Osteocyte (in vitro differentiated cells): ENCODE measurements at regions not wholly inside any gene's neighbourhood (a gene's known extent, or its start where the extent isn't known, plus 50 kb on each side); places are given as distances from the start of the nearest gene placed in this dataset.
"Not testable (repeated sequence)": the region's sequence is repeated elsewhere in the genome, so short reads cannot be mapped to it uniquely, and the experiment has no call there.

Experiments used
- DNase-seq: peaks from one replicate; pipeline ENCODE4 v3.0.0; 2021; ENCODE audit warnings: mixed read lengths; ENCODE audit not compliant: unreplicated experiment; ENCODE audit errors: extremely low spot score
- H3K27ac Mint-ChIP-seq: one replicate; pipeline ENCODE4 v1.8.0; 2021; ENCODE audit warnings: mild to moderate bottlenecking, mixed read lengths; ENCODE audit not compliant: unreplicated experiment
- H3K27me3 Mint-ChIP-seq: one replicate; pipeline ENCODE4 v1.8.0; 2021; ENCODE audit warnings: mixed read lengths; ENCODE audit not compliant: unreplicated experiment
- H3K36me3 Mint-ChIP-seq: one replicate; pipeline ENCODE4 v1.8.0; 2021; ENCODE audit warnings: mixed read lengths; ENCODE audit not compliant: unreplicated experiment
- H3K4me1 Mint-ChIP-seq: one replicate; pipeline ENCODE4 v1.8.0; 2021; ENCODE audit warnings: mixed read lengths; ENCODE audit not compliant: unreplicated experiment
- H3K4me3 Mint-ChIP-seq: one replicate; pipeline ENCODE4 v1.8.0; 2021; ENCODE audit warnings: mild to moderate bottlenecking, moderate library complexity, mixed read lengths; ENCODE audit not compliant: unreplicated experiment
- H3K9me3 Mint-ChIP-seq: one replicate; pipeline ENCODE4 v1.8.0; 2021; ENCODE audit warnings: mixed read lengths; ENCODE audit not compliant: unreplicated experiment
- TF ChIP-seq, protein P1 (sequence below): fragments of 200-600 bp; sonication (generic); IDR thresholded peaks from 2 replicates; pipeline ENCODE4 v1.5.0; 2021; ENCODE audit warnings: antibody characterized with exemption, mild to moderate bottlenecking, moderate library complexity

DNA sequence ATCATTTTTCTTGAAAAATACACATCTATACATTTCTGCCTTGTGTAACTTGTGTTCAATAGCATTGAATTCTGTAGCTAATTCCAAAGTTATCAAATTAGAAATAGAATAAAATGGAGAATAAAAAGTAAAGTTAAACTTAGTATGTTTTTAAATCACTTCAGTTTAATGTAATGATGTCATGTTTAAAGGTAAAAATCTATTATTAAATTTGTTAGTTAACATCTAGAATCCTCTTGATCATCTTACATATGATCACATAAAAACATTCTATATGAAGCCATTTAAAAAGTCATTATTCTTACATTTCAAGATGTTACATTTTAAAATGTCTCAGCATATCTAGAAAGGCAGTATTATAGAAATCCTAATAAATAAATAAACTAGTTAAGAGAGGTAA is 1163.2 kb downstream of the PLA2G4A start:
- H3K27me3 Mint-ChIP-seq, result no peaks in the 10 kb centered on the region
- DNase-seq, result no peak
- no peak overlapping the region for H3K4me3 Mint-ChIP-seq
- no peaks in the 10 kb centered on the region for H3K36me3 Mint-ChIP-seq
- TF ChIP-seq, protein P1, sequence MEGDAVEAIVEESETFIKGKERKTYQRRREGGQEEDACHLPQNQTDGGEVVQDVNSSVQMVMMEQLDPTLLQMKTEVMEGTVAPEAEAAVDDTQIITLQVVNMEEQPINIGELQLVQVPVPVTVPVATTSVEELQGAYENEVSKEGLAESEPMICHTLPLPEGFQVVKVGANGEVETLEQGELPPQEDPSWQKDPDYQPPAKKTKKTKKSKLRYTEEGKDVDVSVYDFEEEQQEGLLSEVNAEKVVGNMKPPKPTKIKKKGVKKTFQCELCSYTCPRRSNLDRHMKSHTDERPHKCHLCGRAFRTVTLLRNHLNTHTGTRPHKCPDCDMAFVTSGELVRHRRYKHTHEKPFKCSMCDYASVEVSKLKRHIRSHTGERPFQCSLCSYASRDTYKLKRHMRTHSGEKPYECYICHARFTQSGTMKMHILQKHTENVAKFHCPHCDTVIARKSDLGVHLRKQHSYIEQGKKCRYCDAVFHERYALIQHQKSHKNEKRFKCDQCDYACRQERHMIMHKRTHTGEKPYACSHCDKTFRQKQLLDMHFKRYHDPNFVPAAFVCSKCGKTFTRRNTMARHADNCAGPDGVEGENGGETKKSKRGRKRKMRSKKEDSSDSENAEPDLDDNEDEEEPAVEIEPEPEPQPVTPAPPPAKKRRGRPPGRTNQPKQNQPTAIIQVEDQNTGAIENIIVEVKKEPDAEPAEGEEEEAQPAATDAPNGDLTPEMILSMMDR, result no peak
- H3K27ac Mint-ChIP-seq, result no peak overlapping the region
- H3K9me3 Mint-ChIP-seq, result no peaks in the 10 kb centered on the region
- H3K4me1 Mint-ChIP-seq, result no peaks in the 10 kb centered on the region

DNA sequence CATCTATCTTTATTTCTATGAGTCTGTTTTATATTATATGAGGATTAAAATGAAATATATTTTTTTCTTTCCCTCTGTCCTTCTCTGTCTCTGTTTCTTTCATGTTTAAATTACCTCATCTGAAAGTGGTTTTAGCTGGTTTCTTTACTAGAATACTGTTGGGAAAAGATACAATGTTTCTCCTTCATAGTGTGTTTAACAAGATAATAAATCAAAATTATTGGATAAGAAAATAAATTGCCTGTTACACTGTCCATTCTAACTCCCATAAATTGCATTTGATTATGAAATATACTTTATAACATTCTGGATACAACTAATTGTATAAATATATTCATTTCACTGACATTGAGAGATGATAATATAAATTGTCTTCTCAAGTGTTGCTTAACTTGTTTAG is 1168.0 kb downstream of the PLA2G4A start:
- H3K4me1 Mint-ChIP-seq, result no peaks in the 10 kb centered on the region
- no peaks in the 10 kb centered on the region for H3K27me3 Mint-ChIP-seq
- TF ChIP-seq, protein P1, result no peak
- no peak overlapping the region for H3K27ac Mint-ChIP-seq
- no peaks in the 10 kb centered on the region for H3K36me3 Mint-ChIP-seq
- H3K9me3 Mint-ChIP-seq, result no peaks in the 10 kb centered on the region
- no peak overlapping the region for H3K4me3 Mint-ChIP-seq
- DNase-seq, result no peak

GRCh38 chr1:187999973-188000372 is 1171.2 kb downstream of the PLA2G4A start:
- Mint-ChIP-seq H3K27me3 (no peaks in the 10 kb centered on the region), H3K9me3 (peaks cover 8% of the 10 kb centered on the region), H3K4me3 (no peak overlapping the region), H3K4me1 (no peaks in the 10 kb centered on the region), H3K27ac (no peak overlapping the region), H3K36me3 (no peaks in the 10 kb centered on the region)
- TF ChIP-seq, protein P1, result peak; percentile 39
- DNase-seq, result no peak

DNA sequence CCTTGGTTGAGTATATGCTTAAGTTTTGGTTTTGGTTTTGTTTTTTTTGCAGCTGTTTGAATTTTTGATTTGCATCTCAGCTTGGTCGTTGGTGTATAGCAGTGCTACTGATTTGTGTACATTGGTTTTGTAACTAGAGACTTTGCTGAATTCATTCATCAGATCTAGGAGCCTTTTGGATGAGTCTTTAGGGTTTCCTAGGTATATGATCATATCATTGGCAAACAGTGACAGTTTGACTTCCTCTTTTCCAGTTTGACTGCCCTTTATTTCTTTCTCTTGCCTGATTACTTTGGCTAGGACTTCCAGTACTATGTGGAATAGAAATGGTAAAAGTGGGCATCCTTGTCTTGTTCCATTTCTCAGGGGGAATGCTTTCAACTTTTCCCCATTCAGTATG is 1174.9 kb downstream of the PLA2G4A start:
- H3K27me3 Mint-ChIP-seq, DNase-seq, H3K4me3 Mint-ChIP-seq, H3K36me3 Mint-ChIP-seq, H3K9me3 Mint-ChIP-seq, H3K4me1 Mint-ChIP-seq, H3K27ac Mint-ChIP-seq: not testable (repeated sequence)

DNA sequence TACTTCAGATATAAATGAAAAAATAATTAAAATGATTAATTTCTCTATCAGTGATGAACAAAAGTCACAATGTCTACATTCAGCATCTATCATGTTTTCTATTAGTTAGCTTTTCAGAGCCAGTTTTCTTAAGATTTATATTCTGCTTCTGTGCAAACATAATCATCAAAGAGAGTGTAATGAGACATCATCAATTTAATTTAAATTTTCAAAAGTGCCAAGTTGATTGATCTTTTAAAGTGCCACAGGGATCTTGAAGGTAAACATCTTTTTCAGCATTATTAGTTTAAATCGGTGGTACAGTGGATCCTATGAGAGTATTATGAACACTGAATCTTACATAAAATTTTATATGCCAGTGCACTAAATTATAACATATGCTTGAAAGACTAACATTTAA is 1176.1 kb downstream of the PLA2G4A start:
- TF ChIP-seq, protein P1, result no peak
- Mint-ChIP-seq H3K4me1 (no peaks in the 10 kb centered on the region), H3K9me3 (peaks cover 8% of the 10 kb centered on the region), H3K27ac (no peak overlapping the region), H3K36me3 (no peaks in the 10 kb centered on the region), H3K27me3 (no peaks in the 10 kb centered on the region), H3K4me3 (no peak overlapping the region)
- DNase-seq, result no peak

- Mint-ChIP-seq H3K4me1 (no peaks in the 10 kb centered on the region), H3K4me3 (no peak overlapping the region), H3K9me3 (peaks cover 8% of the 10 kb centered on the region), H3K27me3 (no peaks in the 10 kb centered on the region), H3K36me3 (no peaks in the 10 kb centered on the region), H3K27ac (no peak overlapping the region)
- TF ChIP-seq, protein P1, result no peak
- no peak for DNase-seq
These were observed 1177.6 kb downstream of the PLA2G4A start for GRCh38 chr1:188006354-188006753.

GRCh38 chr1:188013222-188013849 is 1184.6 kb downstream of the PLA2G4A start:
- not testable (repeated sequence) for H3K9me3 Mint-ChIP-seq, H3K27ac Mint-ChIP-seq, H3K4me3 Mint-ChIP-seq, DNase-seq, H3K27me3 Mint-ChIP-seq, H3K4me1 Mint-ChIP-seq, H3K36me3 Mint-ChIP-seq
